NCI-H1694 treated with DMSO at 0.1 percent for 48 hours (cell line): ENCODE measurements at regions not wholly inside any gene's neighbourhood (a gene's known extent, or its start where the extent isn't known, plus 50 kb on each side); places are given as distances from the start of the nearest gene placed in this dataset.

ENCODE experiments used
- DNase-seq: peaks from one replicate; lab custom pipeline; 2025; lab: John Stamatoyannopoulos, UW

DNA sequence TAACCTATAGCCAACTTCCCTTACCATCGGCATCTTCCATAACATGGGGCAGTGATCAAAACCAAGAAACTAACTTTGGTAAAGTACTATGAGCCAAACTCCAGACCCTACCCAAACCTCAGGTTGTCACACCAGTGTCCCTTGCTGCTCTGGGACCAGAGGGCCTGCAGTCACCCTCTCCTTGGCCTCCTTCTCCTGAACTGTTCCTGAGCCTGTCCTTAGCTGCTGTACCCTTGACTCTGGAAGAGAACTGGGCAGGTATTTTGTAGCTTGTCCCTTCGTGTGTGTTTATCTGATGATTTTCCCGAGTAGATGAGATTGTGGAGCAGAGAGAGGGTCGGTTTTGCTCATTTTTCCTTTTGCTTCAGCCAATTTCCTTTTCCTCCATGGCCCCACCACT lies 240.4 kb downstream of the SYK start:
- no peak for DNase-seq

DNA sequence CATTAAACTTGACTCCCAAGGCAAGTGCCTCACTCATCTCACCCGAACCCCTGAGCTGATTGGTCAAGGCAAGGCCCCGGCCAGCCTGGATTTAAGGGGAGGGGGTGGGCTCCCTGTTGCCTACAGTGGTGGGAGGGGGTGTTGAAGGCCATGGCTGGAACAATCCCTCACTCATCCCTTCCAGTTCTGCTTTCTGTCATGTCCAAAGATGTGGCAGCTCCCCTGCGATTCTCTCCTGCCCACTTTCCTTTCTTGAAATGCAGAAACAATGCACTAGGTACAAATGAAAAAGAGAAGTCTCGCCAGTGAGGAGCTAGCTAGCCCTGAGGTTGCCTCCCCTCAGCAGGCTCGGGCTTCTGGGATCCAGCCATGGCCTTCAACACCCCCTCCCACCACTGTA lies 240.9 kb downstream of the SYK start:
- DNase-seq = no peak

DNA sequence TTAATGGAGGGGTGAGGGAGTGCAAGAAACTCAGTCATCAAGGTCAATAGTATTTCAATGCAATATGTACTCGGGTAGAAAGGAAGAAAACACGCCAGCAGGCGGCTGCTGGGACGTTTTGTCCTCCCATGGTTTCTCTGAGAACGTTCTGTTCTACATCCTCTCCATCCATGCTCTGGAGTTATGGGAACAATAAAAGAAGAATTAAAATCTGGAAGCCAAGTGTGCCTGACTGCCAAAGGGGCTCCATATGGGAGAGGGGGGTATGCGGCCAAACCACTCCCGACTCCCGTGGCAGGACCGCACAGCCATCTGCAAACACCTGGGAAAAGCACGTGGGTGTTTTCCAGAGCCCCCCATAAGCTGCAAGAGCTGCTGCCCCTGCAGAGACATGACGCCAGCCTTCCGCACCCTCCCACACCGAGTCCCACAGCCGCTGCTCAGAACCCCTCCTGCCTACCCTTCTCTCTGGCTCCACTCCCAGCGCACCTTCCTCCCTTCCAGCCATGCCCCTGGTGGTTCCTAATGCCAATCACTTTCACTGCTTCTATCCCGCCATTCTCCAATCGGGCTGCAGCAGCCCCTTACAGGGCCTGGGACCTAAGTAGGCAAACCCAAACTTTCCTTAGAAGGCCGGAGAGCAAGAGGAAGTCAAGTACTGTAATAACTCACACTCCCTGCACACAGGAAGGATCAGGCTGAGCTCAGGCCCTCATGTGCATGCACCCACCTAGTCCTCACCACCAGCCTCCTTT lies 241.6 kb downstream of the SYK start:
- DNase-seq = no peak

GRCh38 chr9:91043811-91044175 lies 242.2 kb downstream of the SYK start:
- DNase-seq = no peak

GRCh38 chr9:91044354-91044753 lies 242.7 kb downstream of the SYK start:
- no peak for DNase-seq

- no peak for DNase-seq
Measured at GRCh38 chr9:91045041-91045440, 243.4 kb downstream of the SYK start.

GRCh38 chr9:91047529-91047928 lies 245.9 kb downstream of the SYK start:
- DNase-seq = no peak

GRCh38 chr9:91047993-91048607 lies 246.5 kb downstream of the SYK start:
- no peak for DNase-seq

DNA sequence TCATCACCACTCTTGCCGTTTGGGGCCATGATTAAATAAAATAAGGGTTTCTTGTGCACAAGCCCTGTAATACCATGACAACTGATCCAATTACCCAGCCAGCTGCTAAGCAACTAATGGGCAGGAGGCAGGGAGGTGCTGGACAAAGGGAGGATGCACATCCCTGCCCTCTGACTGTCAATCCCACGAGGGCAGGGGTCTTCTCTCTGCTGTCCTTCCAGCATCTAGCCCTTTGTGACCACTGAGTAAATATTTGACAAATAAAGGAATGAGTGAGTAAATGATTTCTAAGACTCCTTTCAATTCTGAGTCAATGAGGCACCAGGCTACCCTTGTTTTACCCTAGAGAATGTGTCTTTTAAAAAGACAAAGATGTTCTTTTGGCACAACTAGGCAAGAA lies 247.1 kb downstream of the SYK start:
- no peak for DNase-seq

DNA sequence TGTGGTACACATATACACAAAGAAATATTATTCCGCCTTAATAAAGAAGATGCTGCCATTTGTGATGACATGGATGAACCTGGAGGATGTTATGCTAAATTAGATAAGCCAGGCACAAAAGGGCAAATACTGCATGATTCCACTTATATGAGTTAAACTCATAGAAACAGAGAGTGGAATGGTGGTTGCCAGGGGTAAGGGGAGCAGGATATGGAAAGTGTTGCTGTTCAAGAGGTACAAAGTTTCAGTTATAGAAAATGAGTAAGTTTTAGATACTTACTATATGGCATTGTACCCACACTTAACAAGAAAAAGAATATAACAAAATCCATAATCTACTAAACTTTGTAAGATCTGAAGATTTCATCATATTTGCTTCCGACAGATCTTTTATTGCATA lies 252.2 kb downstream of the SYK start:
- no peak for DNase-seq

DNA sequence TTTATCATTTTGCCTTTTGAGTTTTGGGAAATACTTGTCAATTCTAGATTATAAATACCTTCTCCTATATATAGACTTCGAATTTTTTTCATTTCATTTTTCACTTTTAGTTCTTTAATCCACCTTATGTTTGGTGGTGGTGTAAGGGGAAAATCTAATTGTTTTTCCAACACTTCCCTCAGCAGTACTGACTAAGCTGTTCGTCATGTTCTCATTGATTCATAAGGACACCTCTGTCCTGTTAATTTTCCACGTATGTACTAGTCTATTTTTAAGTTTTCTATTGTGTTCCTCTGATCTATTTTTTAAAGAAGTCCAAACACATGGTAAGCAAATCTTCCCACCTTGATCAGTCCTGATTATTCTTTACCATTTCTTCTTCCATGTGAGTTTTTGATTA lies 254.2 kb downstream of the SYK start:
- DNase-seq = no peak

DNA sequence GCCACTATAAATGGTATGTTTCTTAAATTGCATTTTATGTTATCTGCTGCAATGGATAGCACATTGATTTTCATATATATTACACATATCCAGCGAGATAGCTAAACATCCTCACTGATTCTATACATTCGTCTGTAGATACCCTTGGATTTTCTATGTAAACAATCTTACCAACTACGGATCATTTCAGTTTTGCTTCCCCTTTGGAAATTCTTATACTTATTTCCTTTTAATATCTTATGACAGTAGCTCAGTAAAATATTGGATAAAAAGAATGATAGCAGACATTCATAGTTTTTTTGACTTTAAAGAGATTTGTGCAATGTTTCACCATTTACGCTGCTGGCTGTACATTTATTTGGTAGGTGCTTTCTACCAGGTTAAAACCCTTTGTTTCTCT lies 254.9 kb downstream of the SYK start:
- no peak for DNase-seq

- no peak for DNase-seq
Measured at GRCh38 chr9:91056917-91057316, 255.3 kb downstream of the SYK start.

- DNase-seq = no peak
Measured at GRCh38 chr9:91059713-91060112, 258.1 kb downstream of the SYK start.

DNA sequence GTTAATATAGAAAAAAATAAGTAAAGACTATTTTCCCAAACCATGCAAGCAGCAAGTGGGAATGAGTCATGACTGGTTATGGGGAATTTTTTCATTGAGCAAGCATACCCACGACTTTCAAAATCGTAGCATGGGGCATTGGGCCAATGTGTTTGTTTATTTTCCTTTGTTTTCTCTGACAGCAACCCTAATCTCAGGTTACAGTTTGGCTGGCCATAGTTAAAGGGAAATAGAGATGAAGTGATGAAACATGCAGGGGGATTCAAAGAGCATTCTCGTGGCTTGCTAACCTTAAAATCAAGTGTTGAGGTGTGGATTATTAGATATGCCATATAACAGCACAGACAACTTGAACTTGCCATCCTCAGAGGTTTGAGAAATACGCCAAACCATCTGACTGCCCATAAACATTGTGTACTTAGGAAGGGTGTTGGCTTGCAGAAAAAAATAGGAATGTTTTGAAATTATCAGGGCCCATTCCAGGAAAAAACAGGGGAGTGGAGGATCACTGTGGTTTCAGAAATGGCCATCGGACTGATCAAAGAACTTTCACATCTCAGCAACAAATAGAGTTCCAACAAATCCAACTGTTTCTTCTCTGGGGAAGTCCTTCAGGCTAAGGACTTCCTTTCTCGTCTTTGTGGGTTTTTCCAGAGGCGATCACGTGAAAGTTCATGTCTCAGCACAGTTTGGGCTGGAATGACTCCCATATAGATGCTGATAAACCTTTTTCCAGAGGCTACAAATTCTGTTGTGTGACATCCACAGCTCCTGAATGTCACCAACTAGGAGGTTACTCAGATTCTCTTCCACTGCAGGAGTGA lies 259.1 kb downstream of the SYK start:
- DNase-seq = no peak

DNA sequence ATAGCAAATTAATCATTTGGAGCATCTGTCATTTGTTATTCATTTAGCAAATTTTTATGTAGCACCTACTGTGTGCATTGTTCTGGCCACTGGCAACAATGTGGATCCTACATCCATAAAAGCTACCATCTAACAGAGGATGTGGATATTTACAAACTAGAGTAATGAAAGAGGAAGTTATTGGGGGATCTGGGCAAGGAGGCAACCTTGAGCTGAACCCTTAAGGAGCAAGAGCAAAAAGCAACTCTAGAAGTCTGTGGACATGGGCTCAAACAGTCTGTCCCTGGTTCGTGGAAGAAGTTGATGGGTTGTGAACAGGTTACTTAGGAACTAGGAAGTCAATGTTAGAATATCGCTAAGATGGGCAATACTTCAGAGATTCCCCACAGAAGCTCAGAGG lies 259.9 kb downstream of the SYK start:
- DNase-seq = no peak

DNA sequence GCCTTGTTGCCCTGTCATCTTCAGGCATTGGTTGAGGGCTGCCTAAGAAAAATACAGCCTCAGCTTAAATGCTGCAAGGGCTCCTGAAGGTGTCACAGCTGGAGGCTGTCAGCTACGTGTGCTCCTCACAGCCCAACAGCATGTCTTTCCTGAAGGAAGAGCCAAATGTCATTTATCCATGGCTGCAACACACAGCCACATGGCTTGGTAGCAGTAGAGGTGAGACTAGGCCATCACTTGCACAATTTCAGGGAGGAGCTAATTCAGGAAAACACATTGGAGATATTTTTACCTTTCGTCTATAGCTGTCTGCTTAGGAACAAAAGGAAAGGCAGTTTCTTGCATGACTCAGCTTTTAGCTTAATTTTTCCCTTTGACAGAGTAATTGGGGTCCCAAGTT lies 260.7 kb downstream of the SYK start:
- DNase-seq = no peak

GRCh38 chr9:91063471-91063870 lies 261.9 kb downstream of the SYK start:
- no peak for DNase-seq

- no peak for DNase-seq
Measured at GRCh38 chr9:91065231-91066041, 263.8 kb downstream of the SYK start.

GRCh38 chr9:91066042-91066415 lies 264.4 kb downstream of the SYK start:
- DNase-seq = no peak

DNA sequence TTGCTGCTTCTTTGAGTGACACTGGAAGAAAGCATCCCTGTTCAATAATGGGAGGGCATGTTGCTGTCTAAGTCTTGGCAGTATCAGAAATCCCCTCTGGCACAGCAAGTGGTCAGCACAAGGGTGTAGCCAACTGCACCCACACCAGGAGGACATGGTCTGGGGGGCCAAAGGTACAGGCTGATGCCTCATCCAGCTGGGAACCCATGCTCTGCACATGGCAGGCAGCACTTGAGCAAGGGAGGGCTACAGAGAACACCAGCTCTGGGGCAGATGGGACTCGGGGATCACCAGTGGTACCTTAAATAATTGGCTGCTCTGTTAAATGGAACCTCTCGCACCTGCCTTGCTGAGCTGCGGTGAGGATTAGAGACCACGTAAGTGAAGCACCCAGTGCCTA lies 265.2 kb downstream of the SYK start:
- no peak for DNase-seq

GRCh38 chr9:91067306-91067860 lies 265.8 kb downstream of the SYK start:
- no peak for DNase-seq
